H1 (cell line): ENCODE measurements at regions not wholly inside any gene's neighbourhood (a gene's known extent, or its start where the extent isn't known, plus 50 kb on each side); places are given as distances from the start of the nearest gene placed in this dataset.

Source experiments
- CTCF ChIA-PET: fragments of 300-600 bp; sonication (Branson Sonifier 250); formaldehyde crosslinking; loops from one replicate; lab custom pipeline; 2021; ENCODE audit not compliant: partially characterized antibody; lab: Charles Lee
- POLR2A ChIA-PET: fragments of 300-600 bp; sonication (Branson Sonifier 250); formaldehyde crosslinking; loops from one replicate; lab custom pipeline; 2021; ENCODE audit warnings: inconsistent platforms; ENCODE audit not compliant: partially characterized antibody; lab: Charles Lee
- DNase-seq, 2 experiments: peaks; one replicate each; pipeline versions ENCODE4 v3.0.0 to v3.0.0-alpha.2; 2010 to 2022; ENCODE audit warnings: low spot score in 2 of 2, low read depth in 1 of 2, mixed read lengths in 1 of 2
- FAIRE-seq: peaks from 2 replicates; lab custom pipeline; 2011; peaks lifted over from hg19 to GRCh38; lab: Jason Lieb, UNC
- H2AFZ ChIP-seq: 2 replicates; pipeline ENCODE4 v1.8.1; 2012; ENCODE audit warnings: low read length, inconsistent platforms
- H2AK5ac ChIP-seq: 2 replicates; pipeline ENCODE4 v1.6.1; 2013; ENCODE audit warnings: low read depth, low read length
- H2BK120ac ChIP-seq: replicated peaks from 2 replicates; pipeline ENCODE3; 2013; ENCODE audit warnings: low read depth, low read length, inconsistent platforms
- H2BK12ac ChIP-seq: 2 replicates; pipeline ENCODE4 v1.6.1; 2013; ENCODE audit warnings: low read depth, low read length
- H2BK15ac ChIP-seq: 2 replicates; pipeline ENCODE4 v1.6.1; 2013; ENCODE audit warnings: low read length
- H2BK20ac ChIP-seq: 2 replicates; pipeline ENCODE4 v1.6.1; 2013; ENCODE audit warnings: low read length
- H2BK5ac ChIP-seq: 2 replicates; pipeline ENCODE4 v1.6.1; 2013; ENCODE audit warnings: low read depth, low read length
- H3K14ac ChIP-seq: 2 replicates; pipeline ENCODE4 v1.6.1; 2013; ENCODE audit warnings: inconsistent platforms; ENCODE audit not compliant: insufficient read length
- H3K18ac ChIP-seq: 2 replicates; pipeline ENCODE4 v1.6.1; 2013; ENCODE audit warnings: low read length; ENCODE audit errors: extremely low read depth
- H3K23ac ChIP-seq: 2 replicates; pipeline ENCODE4 v1.6.1; 2013; ENCODE audit warnings: inconsistent platforms; ENCODE audit not compliant: insufficient read length
- H3K23me2 ChIP-seq: 2 replicates; pipeline ENCODE4 v1.6.1; 2013; ENCODE audit warnings: low read depth, low read length
- H3K27ac ChIP-seq: 2 replicates; pipeline ENCODE4 v1.6.1; 2011; ENCODE audit warnings: low read depth, low read length, inconsistent platforms
- H3K27me3 ChIP-seq, 4 experiments: replicated peaks in 1 of 4; 1 replicate in 1 of 4; 2 replicates in 3 of 4; pipeline versions ENCODE4 v1.6.1 to v1.8.1; 2011 to 2013; ENCODE audit warnings: low read length in 3 of 4, mild to moderate bottlenecking in 3 of 4, inconsistent platforms in 2 of 4, mixed read lengths in 2 of 4, moderate library complexity in 1 of 4; ENCODE audit not compliant: control insufficient read depth in 3 of 4, insufficient read depth in 3 of 4; ENCODE audit errors: extremely low read depth in 1 of 4
- H3K36me3 ChIP-seq, 4 experiments: 2 replicates each; pipeline versions ENCODE4 v1.6.1 to v1.8.1; 2011 to 2013; ENCODE audit warnings: mild to moderate bottlenecking in 4 of 4, low read length in 3 of 4, moderate library complexity in 2 of 4, control low read depth in 1 of 4, inconsistent platforms in 1 of 4; ENCODE audit not compliant: insufficient read depth in 4 of 4, control insufficient read depth in 2 of 4
- H3K4ac ChIP-seq: replicated peaks from 2 replicates; pipeline ENCODE3; 2013; ENCODE audit warnings: low read length, low read depth, mixed read lengths, inconsistent platforms; ENCODE audit not compliant: insufficient read length
- H3K4me1 ChIP-seq, 4 experiments: replicated peaks in 1 of 4; 1 replicate in 1 of 4; 2 replicates in 3 of 4; pipeline versions ENCODE4 v1.6.1 to v1.8.1; 2011 to 2013; ENCODE audit warnings: low read length in 3 of 4, inconsistent platforms in 2 of 4, mixed read lengths in 1 of 4; ENCODE audit not compliant: insufficient read depth in 4 of 4, control insufficient read depth in 3 of 4
- H3K4me2 ChIP-seq, 2 experiments: 2 replicates each; pipeline versions ENCODE4 v1.6.1 to v1.8.1; 2011 to 2013; ENCODE audit warnings: low read depth in 2 of 2, low read length in 2 of 2, control low read depth in 1 of 2, inconsistent platforms in 1 of 2, mild to moderate bottlenecking in 1 of 2; ENCODE audit not compliant: insufficient read depth in 1 of 2
- H3K4me3 ChIP-seq, 4 experiments: fragments of 200-600, 300-600 bp in 1 of 4; sonication (generic), shearing (Covaris generic), sonication (Bioruptor Twin) in 1 of 4; 2 replicates each; pipeline versions ENCODE4 v1.5.1 to v1.8.1; 2011 to 2016; ENCODE audit warnings: low read length in 4 of 4, low read depth in 3 of 4, control low read depth in 2 of 4, inconsistent platforms in 2 of 4, mild to moderate bottlenecking in 2 of 4, mixed read lengths in 1 of 4, moderate library complexity in 1 of 4; ENCODE audit not compliant: insufficient read depth in 2 of 4; ENCODE audit errors: extremely low read depth in 1 of 4
- H3K56ac ChIP-seq: replicated peaks from 2 replicates; pipeline ENCODE3; 2013; ENCODE audit warnings: low read depth, mild to moderate bottlenecking, mixed read lengths, low read length, inconsistent platforms; ENCODE audit not compliant: insufficient read length
- H3K79me1 ChIP-seq: 2 replicates; pipeline ENCODE4 v1.6.1; 2013; ENCODE audit warnings: low read depth, low read length, control low read depth
- H3K79me2 ChIP-seq, 2 experiments: 2 replicates each; pipeline versions ENCODE4 v1.6.1 to v1.8.1; 2012 to 2013; ENCODE audit warnings: low read length in 2 of 2, mild to moderate bottlenecking in 2 of 2, inconsistent platforms in 1 of 2; ENCODE audit not compliant: insufficient read depth in 2 of 2, control insufficient read depth in 1 of 2
- H3K9ac ChIP-seq, 4 experiments: replicated peaks in 1 of 4; 1 replicate in 1 of 4; 2 replicates in 3 of 4; pipeline versions ENCODE4 v1.6.1 to v1.8.1; 2011 to 2013; ENCODE audit warnings: low read depth in 3 of 4, low read length in 3 of 4, control low read depth in 2 of 4, mild to moderate bottlenecking in 2 of 4, moderate library complexity in 2 of 4, inconsistent platforms in 1 of 4; ENCODE audit errors: extremely low read depth in 1 of 4
- H3K9me3 ChIP-seq, 2 experiments: 2 replicates each; pipeline versions ENCODE4 v1.6.1 to v1.8.1; 2012 to 2013; ENCODE audit warnings: mild to moderate bottlenecking in 2 of 2, moderate library complexity in 2 of 2, control low read depth in 1 of 2, inconsistent platforms in 1 of 2, low read depth in 1 of 2, low read length in 1 of 2, mixed read lengths in 1 of 2; ENCODE audit not compliant: insufficient read depth in 2 of 2
- H4K20me1 ChIP-seq, 2 experiments: replicated peaks in 1 of 2; 2 replicates each; pipeline versions ENCODE3 to v1.8.1; 2011 to 2013; ENCODE audit warnings: inconsistent platforms in 2 of 2, low read length in 2 of 2, mild to moderate bottlenecking in 1 of 2; ENCODE audit not compliant: insufficient read depth in 2 of 2, control insufficient read depth in 1 of 2
- H4K5ac ChIP-seq: 2 replicates; pipeline ENCODE4 v1.6.1; 2013; ENCODE audit warnings: low read length, low read depth, mixed read lengths, inconsistent platforms; ENCODE audit not compliant: insufficient read length
- H4K8ac ChIP-seq: 2 replicates; pipeline ENCODE4 v1.8.0; 2013; ENCODE audit warnings: mild to moderate bottlenecking, moderate library complexity, low read length, inconsistent platforms; ENCODE audit not compliant: insufficient read depth; ENCODE audit errors: extremely low read depth
- H4K91ac ChIP-seq: replicated peaks from 2 replicates; pipeline ENCODE3; 2013; ENCODE audit warnings: low read length, mixed read lengths, inconsistent platforms; ENCODE audit not compliant: insufficient read length
- ASH2L ChIP-seq: fragments of 200-600, 300-600 bp; sonication (generic); IDR thresholded peaks from one replicate; pipeline ENCODE4 v1.7.1; 2017; ENCODE audit warnings: low read length
- CREB1 ChIP-seq: IDR thresholded peaks from 2 replicates; pipeline ENCODE4 v1.6.1; 2012; ENCODE audit warnings: inconsistent platforms
- EP300 ChIP-seq, 2 experiments: IDR thresholded peaks; 1 replicate in 1 of 2; 2 replicates in 1 of 2; pipeline ENCODE4 v1.6.1; 2011 to 2012; ENCODE audit warnings: low read depth in 2 of 2, low read length in 2 of 2, mild to moderate bottlenecking in 2 of 2, borderline replicate concordance in 1 of 2, inconsistent platforms in 1 of 2, moderate library complexity in 1 of 2
- FOSL1 ChIP-seq: IDR thresholded peaks from 2 replicates; pipeline ENCODE4 v1.6.1; 2011; ENCODE audit warnings: mild to moderate bottlenecking, low read depth, low read length, moderate library complexity; ENCODE audit not compliant: insufficient read depth
- GABPA ChIP-seq: IDR thresholded peaks from 2 replicates; pipeline ENCODE4 v1.6.1; 2011; ENCODE audit warnings: mild to moderate bottlenecking, low read length, moderate library complexity, borderline replicate concordance; ENCODE audit not compliant: insufficient read depth
- JUND ChIP-seq: IDR thresholded peaks from 2 replicates; pipeline ENCODE4 v1.6.1; 2011; ENCODE audit warnings: mild to moderate bottlenecking, improper control_type of control experiment, low read length
- RBBP5 ChIP-seq: IDR thresholded peaks from 2 replicates; pipeline ENCODE4 v1.7.1; 2012; ENCODE audit warnings: low read depth, mild to moderate bottlenecking, inconsistent platforms, low read length, moderate library complexity, borderline replicate concordance
- TAF7 ChIP-seq: optimal IDR thresholded peaks from 2 replicates; pipeline ENCODE3; 2011; ENCODE audit warnings: low read depth, mild to moderate bottlenecking, inconsistent platforms, low read length, moderate library complexity, borderline replicate concordance
- TBP ChIP-seq: IDR thresholded peaks from 2 replicates; pipeline ENCODE4 v1.6.1; 2011; ENCODE audit warnings: low read depth, low read length, improper control_type of control experiment
- TEAD4 ChIP-seq: IDR thresholded peaks from 2 replicates; pipeline ENCODE4 v1.6.1; 2012; ENCODE audit warnings: low read depth, low read length, inconsistent platforms, mixed read lengths
- YY1 ChIP-seq: IDR thresholded peaks from 2 replicates; pipeline ENCODE4 v1.6.1; 2011; ENCODE audit warnings: low read depth, mild to moderate bottlenecking, low read length
- WGBS, 2 experiments: shearing (Covaris generic) in 1 of 2; methylation state at CpG; one replicate each; pipeline versions ENCODE4 v1.1.6 to v1.1.7; 2013 to 2015; ENCODE audit warnings: low lambda C conversion rate in 2 of 2, mixed read lengths in 2 of 2, inconsistent platforms in 1 of 2, low coverage in 1 of 2, missing lambda C conversion rate in 1 of 2; ENCODE audit not compliant: insufficient replicate concordance in 2 of 2, insufficient coverage in 1 of 2, insufficient read length in 1 of 2; ENCODE audit errors: extremely low coverage in 1 of 2, missing lambda C conversion rate in 1 of 2; 5-methylcytosine and 5-hydroxymethylcytosine counted together

GRCh38 chr2:176774766-176775451 is 437.7 kb upstream of the HNRNPA3 start:
- H3K4me3 ChIP-seq, result no peak overlapping the region
- CTCF ChIA-PET, result interaction anchor here (1.1 to 1.3 kb wide), 2 partner anchors 28 to 309 kb away, joined by 3 to 5 read pairs; no protein-coding TSS in a partner anchor
- H4K20me1 ChIP-seq, result no peaks in the 10 kb centered on the region
- H3K4me2 ChIP-seq, result no peak overlapping the region
- H3K56ac ChIP-seq, result no peak overlapping the region
- no peak overlapping the region for H2AFZ ChIP-seq
- H3K9ac ChIP-seq, result no peak overlapping the region
- peaks cover 28 to 36% of the 10 kb centered on the region in 2 experiments for H3K9me3 ChIP-seq
- H2BK20ac ChIP-seq, result no peak overlapping the region
- H3K79me2 ChIP-seq, result no peaks in the 10 kb centered on the region
- no peak overlapping the region for H2BK120ac ChIP-seq
- H4K5ac ChIP-seq, result no peak overlapping the region
- no peaks in the 10 kb centered on the region for H3K79me1 ChIP-seq
- no peak overlapping the region for H3K18ac ChIP-seq
- no peak for DNase-seq
- no peak overlapping the region for H4K91ac ChIP-seq
- 90% methylated on average over 2 of the region's 2 CpGs; no CpG with 5 or more reads in 1 of the 2 experiments for WGBS, 2 experiments
- no peak overlapping the region for H3K23ac ChIP-seq
- FAIRE-seq, result no peak
- H3K27ac ChIP-seq, result no peak overlapping the region
- H3K23me2 ChIP-seq, result no peaks in the 10 kb centered on the region
- no peak overlapping the region for H2AK5ac ChIP-seq
- H2BK15ac ChIP-seq, result no peak overlapping the region
- H3K14ac ChIP-seq, result no peak overlapping the region
- no peak overlapping the region for H3K4ac ChIP-seq
- peaks cover 0 to 4% (median 0%) of the 10 kb centered on the region in 4 experiments; a peak in 1 of 8 replicates for H3K36me3 ChIP-seq
- no peak overlapping the region for H4K8ac ChIP-seq
- POLR2A ChIA-PET, result no interaction called here
- no peak overlapping the region for H2BK5ac ChIP-seq
- H3K4me1 ChIP-seq, result no peaks in the 10 kb centered on the region
- H3K27me3 ChIP-seq, result no peaks in the 10 kb centered on the region
- no peak overlapping the region for H2BK12ac ChIP-seq
- TF ChIP-seq YY1 (no peak), FOSL1 (no peak), ASH2L (no peak), GABPA (no peak), RBBP5 (no peak), TEAD4 (no peak), CREB1 (no peak), TBP (no peak), JUND (no peak), TAF7 (no peak), EP300 (IDR thresholded peaks at IDR 0.05; ENCODE audit: borderline replicate concordance in 1 of 2, low read depth in 2 of 2, low read length in 2 of 2) (no peak)
